ENCODE measurements at regions not wholly inside any gene's neighbourhood (a gene's known extent, or its start where the extent isn't known, plus 50 kb on each side); places are given as distances from the start of the nearest gene placed in this dataset.

DNA sequence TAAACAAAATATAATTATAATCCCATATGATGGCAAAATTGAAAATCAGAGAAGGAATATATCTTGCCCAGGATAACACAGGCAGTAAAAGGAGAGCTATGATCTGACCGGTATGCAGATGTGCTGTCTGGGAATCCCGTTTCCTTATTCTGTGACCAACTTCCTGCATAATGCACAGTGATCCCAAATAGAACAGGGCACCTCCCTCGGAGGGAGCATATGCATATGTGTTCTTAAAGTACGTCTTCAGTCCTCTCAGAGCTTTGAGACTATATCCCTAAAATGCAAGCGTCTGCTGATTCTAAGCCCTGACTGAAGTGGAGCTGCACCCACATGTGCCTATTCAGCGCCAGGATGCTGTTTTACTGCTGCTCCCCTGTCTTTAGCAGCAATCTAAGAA, 366.1 kb upstream of the PTBP2 start:
- ATAC-seq (replicated peaks) (no peak), DNase-seq (no peak)
- no peak overlapping the region for H3K27ac Mint-ChIP-seq
- peaks cover 0 to 3% of the 10 kb centered on the region in 2 donors for H3K9me3 Mint-ChIP-seq
- no peak overlapping the region for H3K4me3 Mint-ChIP-seq
- no peaks in the 10 kb centered on the region for H3K27me3 Mint-ChIP-seq
- H3K36me3 Mint-ChIP-seq = no peaks in the 10 kb centered on the region
- H3K4me1 Mint-ChIP-seq = no peaks in the 10 kb centered on the region

DNA sequence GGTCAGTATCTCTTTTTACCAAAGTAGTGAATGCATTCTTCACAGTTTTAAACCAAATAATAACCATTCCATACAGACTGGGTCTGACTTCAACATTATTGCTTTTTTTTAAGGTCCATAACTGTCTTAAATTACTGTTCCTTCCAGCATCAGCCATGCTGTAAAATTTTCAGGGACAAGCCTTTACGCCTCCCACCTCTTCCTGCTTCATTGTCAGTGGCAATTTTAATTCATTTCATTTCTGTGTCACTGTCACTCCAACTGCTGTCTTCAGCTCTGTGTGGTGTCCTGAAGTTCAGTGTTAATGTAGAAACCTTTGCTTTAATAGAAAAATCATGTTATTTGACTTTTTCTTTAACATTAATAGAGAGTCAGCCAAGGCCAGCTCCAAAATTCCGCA, 365.6 kb upstream of the PTBP2 start:
- Mint-ChIP-seq H3K4me3 (no peak overlapping the region), H3K9me3 (peaks cover 0 to 6% of the 10 kb centered on the region in 2 donors), H3K27ac (no peak overlapping the region), H3K27me3 (no peaks in the 10 kb centered on the region), H3K4me1 (no peaks in the 10 kb centered on the region), H3K36me3 (no peaks in the 10 kb centered on the region)
- no peak for ATAC-seq (replicated peaks)
- DNase-seq = no peak

DNA sequence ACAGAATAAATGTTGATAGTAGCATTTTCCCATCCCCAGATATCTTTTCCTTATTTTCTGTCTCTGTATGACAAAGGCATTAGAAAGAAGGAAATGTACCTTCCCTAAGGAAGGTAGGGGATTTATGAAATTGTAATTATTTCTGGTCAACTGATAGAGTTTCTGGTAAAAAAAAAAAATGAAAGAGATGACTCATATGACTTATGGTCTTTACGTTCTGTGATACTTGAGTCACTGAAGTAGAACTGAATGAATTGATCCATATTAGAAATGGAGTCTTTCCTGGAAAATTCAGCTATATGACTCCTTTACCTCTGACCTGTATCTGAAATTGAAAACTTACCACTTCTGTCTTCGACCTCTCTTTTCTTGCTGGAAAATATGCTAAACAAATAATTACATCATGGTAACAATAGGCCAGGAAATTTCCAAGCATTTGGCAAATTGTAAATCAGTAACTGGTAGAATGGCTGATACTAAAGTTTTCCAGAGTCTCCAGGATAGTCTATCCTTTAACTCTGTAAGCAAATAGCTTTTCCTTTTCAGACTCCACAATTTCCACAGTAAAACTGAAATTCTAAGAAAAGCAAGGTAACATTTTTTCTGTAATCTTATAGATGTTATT, 364.3 kb upstream of the PTBP2 start:
- H3K4me1 Mint-ChIP-seq = peaks cover 0 to 2% of the 10 kb centered on the region in 2 donors
- H3K27ac Mint-ChIP-seq = no peak overlapping the region
- DNase-seq (no peak), ATAC-seq (replicated peaks) (no peak)
- no peaks in the 10 kb centered on the region for H3K36me3 Mint-ChIP-seq
- peaks cover 3 to 6% of the 10 kb centered on the region in 2 donors for H3K9me3 Mint-ChIP-seq
- H3K27me3 Mint-ChIP-seq = no peaks in the 10 kb centered on the region
- H3K4me3 Mint-ChIP-seq = no peak overlapping the region

DNA sequence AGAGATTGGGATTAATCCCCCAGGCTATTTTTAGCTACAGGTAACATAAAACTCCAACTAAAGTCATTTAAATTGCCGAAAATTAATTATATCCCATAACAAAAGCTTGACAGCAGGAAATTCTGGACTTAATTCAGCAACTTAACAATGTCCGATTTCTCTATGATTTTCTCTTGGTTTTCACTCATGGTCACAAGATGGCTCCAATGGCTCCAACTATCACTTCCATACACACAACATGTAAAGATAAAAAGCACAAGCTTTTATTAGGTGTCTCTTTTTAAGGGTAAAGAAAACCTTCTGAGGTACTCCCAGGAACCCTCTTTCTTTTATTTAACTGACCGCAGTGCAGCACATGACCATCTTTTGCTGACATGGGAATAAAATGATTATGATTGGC, 363.5 kb upstream of the PTBP2 start:
- H3K4me3 Mint-ChIP-seq = no peak overlapping the region
- ATAC-seq (replicated peaks) (no peak), DNase-seq (no peak)
- no peaks in the 10 kb centered on the region for H3K36me3 Mint-ChIP-seq
- no peak overlapping the region for H3K27ac Mint-ChIP-seq
- peaks cover 5 to 6% of the 10 kb centered on the region in 2 donors for H3K9me3 Mint-ChIP-seq
- peaks cover 0 to 7% of the 10 kb centered on the region in 2 donors for H3K4me1 Mint-ChIP-seq
- no peaks in the 10 kb centered on the region for H3K27me3 Mint-ChIP-seq

DNA sequence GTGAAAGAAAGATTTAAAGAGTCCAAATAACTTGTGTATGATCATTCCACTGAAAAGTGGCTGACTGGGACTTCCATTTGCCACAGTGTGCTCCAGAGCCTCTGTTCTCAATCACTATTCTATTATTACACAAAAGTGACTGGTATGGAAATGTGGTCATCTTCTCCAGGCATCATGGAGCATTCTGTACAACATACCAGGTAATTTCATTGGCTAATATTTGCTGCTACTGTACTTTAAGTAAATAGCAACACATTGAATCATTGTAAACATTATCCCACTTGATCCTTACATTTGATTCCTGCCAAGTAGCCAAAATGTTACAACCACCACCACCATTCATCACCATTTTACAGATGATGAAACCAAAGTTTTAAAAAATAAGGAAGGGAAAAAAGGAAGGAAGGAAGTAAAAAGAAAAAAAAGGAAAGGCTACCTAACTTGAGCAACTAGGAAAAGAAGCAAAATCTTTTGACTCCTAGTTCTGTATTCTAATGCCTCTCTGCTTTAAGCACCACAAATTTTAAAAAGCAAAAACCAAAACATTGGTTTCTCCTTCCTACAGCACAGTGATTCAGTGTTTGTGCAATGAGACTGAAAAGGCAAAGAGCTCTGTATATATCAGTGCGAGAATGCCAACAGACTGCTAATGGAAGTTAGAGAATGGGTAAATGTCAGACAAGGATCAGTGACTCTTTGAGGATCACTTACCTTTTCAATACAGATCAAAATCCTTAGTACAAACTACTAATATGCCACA, 361.4 kb upstream of the PTBP2 start:
- Mint-ChIP-seq H3K27ac (no peak overlapping the region), H3K27me3 (no peaks in the 10 kb centered on the region), H3K36me3 (no peaks in the 10 kb centered on the region), H3K4me1 (peaks cover 0 to 7% of the 10 kb centered on the region in 2 donors), H3K9me3 (peaks cover 3 to 5% of the 10 kb centered on the region in 2 donors), H3K4me3 (no peak overlapping the region)
- DNase-seq (no peak), ATAC-seq (replicated peaks) (no peak)

DNA sequence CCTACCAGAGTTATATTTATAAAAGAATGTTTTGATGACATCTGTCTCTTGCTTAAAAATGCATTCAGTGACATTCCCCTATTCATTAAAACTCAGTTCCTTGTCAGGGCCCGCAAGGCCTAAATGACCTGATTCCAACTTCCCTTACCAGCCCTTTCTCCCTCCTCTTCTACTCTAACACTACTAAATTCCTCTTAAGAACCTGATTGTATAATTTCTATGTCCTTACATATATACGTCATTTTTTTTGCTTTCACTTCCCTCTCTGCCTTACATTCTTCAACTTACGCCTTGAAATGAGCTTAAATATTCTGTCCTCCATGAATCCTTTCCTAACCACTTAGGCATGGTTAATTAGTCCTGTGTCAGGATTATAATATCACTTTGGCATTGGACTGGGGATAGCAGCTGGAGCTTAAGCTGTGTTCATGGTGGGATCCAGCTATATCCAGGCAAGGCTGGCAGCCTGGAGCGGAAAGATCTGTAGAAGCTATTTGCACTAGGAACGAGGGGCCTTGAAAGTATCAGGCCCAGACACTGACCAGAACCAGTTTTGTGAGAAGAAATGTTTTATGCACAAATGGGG, 360.2 kb upstream of the PTBP2 start:
- Mint-ChIP-seq H3K36me3 (no peaks in the 10 kb centered on the region), H3K27me3 (no peaks in the 10 kb centered on the region), H3K27ac (no peak overlapping the region), H3K9me3 (peaks cover 3 to 5% of the 10 kb centered on the region in 2 donors), H3K4me3 (no peak overlapping the region), H3K4me1 (peaks cover 0 to 7% of the 10 kb centered on the region in 2 donors)
- ATAC-seq (replicated peaks) (no peak), DNase-seq (no peak)

DNA sequence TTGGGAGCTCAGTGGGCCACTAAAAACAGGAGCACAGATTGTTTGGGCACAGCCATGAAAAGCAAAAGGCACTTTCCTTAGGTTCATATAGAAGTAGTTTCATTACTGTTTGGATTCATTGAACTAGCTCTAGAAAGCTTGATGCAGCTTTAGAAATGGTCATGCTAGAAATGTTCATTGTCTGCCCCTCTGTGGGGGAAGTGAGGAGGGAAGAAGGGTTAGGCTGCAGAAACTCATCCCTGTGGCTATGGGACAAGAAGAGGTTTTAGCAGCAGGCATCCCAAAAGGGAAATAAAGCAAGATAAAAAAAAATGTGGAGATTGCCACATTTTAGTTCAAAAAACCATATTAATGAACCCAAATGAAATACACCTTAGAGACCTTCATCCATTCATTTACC, 359.6 kb upstream of the PTBP2 start:
- H3K9me3 Mint-ChIP-seq = peaks cover 3 to 5% of the 10 kb centered on the region in 2 donors
- no peak overlapping the region for H3K27ac Mint-ChIP-seq
- H3K27me3 Mint-ChIP-seq = no peaks in the 10 kb centered on the region
- H3K4me1 Mint-ChIP-seq = peaks cover 0 to 7% of the 10 kb centered on the region in 2 donors
- ATAC-seq (replicated peaks) = no peak
- DNase-seq = no peak
- no peak overlapping the region for H3K4me3 Mint-ChIP-seq
- no peaks in the 10 kb centered on the region for H3K36me3 Mint-ChIP-seq

DNA sequence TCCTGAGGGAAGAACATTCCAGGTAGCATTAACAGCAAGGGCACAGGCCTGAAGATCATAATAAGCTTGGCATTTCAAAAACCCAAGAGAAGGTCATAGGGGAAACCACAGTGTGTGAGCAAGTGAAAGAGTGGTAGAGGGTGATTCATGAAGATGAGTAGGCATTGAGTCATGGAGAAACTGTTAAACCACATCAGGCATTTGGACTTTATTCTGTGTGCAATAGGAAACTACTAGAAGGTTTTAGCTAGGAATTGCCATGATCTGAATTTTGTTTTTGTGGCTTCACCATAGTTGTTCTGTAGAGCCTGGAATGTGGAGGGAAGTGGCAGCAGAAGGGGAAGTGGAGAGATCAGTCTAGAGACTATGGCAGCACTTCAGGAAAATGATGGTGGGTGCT, 359.0 kb upstream of the PTBP2 start:
- H3K27me3 Mint-ChIP-seq = no peaks in the 10 kb centered on the region
- ATAC-seq (replicated peaks) = peak; percentile 80 to 88

DNA sequence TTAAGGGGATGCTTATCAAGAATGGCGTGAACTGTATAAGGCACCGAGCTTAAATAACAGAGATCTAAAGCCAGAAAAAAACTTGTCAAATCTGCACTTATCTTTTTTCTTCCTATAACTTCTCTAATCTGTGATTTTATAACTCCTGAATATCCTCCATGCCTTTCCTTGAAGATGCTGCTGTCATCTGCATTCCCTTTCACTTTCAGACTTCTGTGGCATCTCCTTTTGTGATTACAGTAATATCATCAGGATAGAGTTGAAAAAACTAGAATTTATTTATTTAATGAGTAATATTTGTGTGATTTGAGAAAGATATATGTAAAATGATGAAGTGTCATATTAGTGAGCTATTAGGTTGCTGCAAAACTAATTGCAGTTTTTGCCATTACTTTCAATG, 357.8 kb upstream of the PTBP2 start:
- Mint-ChIP-seq H3K36me3 (no peaks in the 10 kb centered on the region), H3K27me3 (no peaks in the 10 kb centered on the region), H3K4me3 (no peak overlapping the region), H3K9me3 (peaks cover 3 to 5% of the 10 kb centered on the region in 2 donors), H3K27ac (no peak overlapping the region), H3K4me1 (peaks cover 0 to 7% of the 10 kb centered on the region in 2 donors)
- DNase-seq (no peak), ATAC-seq (replicated peaks) (no peak)

More for the DNA sequence above, 359.0 kb upstream of the PTBP2 start:
- Mint-ChIP-seq H3K9me3 (peaks cover 3 to 5% of the 10 kb centered on the region in 2 donors), H3K4me3 (no peak overlapping the region), H3K36me3 (no peaks in the 10 kb centered on the region), H3K27ac (no peak overlapping the region), H3K4me1 (peaks cover 0 to 7% of the 10 kb centered on the region in 2 donors)
- DNase-seq = no peak

DNA sequence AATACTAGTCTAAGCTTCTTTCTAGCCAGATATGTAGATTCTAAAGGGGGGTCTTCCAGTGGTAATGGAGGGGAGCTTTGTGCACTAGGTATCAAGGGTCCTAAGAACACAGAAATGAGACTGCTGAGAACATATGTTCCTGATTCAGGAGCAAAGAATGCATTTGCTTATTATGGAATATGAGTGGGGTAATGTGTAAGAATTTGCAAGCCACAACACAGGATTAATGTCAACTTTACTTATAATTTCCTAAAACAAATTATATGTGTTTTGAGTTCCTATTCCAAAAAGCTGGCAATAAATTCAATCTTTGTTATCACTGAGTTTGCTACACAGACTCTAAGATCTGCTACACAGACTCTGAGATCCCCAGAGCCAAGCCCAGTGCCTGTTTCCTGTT, 357.0 kb upstream of the PTBP2 start:
- no peak for ATAC-seq (replicated peaks)
- H3K27ac Mint-ChIP-seq = no peak overlapping the region
- DNase-seq = no peak
- peaks cover 0 to 7% of the 10 kb centered on the region in 2 donors for H3K4me1 Mint-ChIP-seq
- no peaks in the 10 kb centered on the region for H3K27me3 Mint-ChIP-seq
- H3K9me3 Mint-ChIP-seq = peaks cover 3 to 5% of the 10 kb centered on the region in 2 donors
- no peak overlapping the region for H3K4me3 Mint-ChIP-seq
- no peaks in the 10 kb centered on the region for H3K36me3 Mint-ChIP-seq

DNA sequence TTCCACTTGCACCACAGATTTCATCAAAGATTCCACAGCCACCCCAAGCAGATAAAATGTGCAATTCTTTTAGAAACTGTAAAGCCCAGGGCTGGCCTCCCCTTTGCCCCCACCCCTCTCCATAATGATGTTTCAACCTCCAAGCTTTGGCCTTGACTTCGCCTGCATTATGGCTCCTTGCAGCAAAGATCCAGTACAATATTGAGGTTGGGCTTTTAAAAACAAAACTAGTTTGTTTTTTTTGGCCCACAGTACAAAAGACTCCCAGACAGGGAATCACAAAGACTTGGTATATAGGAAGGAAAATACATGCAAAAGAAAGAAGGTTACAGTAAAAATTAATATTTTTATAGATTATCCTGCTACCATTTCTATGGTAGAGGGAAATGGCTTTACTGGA, 356.5 kb upstream of the PTBP2 start:
- Mint-ChIP-seq H3K27me3 (no peaks in the 10 kb centered on the region), H3K36me3 (no peaks in the 10 kb centered on the region), H3K4me1 (peaks cover 0 to 7% of the 10 kb centered on the region in 2 donors), H3K9me3 (peaks cover 3 to 5% of the 10 kb centered on the region in 2 donors), H3K27ac (no peak overlapping the region), H3K4me3 (no peak overlapping the region)
- ATAC-seq (replicated peaks) (no peak), DNase-seq (no peak)

DNA sequence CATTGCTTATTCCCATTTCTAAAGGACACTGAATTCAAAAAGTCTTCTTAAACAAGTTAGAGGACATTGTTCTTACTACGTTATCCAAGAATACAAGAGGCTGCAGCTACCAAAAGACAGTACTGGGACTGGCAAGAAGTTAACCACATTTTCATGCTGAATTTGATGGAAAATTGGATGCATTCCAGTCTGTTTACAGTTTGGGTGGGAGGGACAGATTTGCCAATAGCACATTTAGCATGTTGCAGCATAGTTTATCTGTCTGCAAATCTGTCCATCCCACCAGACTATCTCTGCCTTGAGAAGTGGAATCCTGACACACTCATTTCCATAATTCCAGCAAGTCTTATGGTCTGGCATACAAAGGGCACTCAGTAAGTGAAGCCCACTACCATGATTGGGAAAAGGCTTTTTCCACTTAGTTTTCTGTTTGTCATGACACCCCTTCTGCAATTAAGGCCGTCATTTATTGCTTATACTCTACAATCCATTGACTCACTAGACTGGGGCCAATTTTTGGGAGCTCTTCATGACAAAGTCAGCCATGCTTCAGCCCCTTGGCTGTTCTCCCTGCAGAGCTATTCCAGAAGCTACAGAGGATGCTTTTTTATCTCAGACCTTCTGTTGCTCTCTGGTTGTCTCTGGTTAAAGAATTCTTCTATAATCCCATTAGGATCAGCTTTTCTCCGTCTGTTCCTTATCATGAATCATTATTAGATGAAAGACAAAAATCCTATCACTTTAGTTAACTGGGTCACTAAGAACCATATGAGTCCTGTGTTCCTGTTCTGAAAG, 355.8 kb upstream of the PTBP2 start:
- Mint-ChIP-seq H3K27me3 (no peaks in the 10 kb centered on the region), H3K4me1 (peaks cover 0 to 7% of the 10 kb centered on the region in 2 donors), H3K36me3 (no peaks in the 10 kb centered on the region), H3K9me3 (peaks cover 2 to 5% of the 10 kb centered on the region in 2 donors), H3K27ac (no peak overlapping the region), H3K4me3 (no peak overlapping the region)
- DNase-seq = no peak
- no peak for ATAC-seq (replicated peaks)

DNA sequence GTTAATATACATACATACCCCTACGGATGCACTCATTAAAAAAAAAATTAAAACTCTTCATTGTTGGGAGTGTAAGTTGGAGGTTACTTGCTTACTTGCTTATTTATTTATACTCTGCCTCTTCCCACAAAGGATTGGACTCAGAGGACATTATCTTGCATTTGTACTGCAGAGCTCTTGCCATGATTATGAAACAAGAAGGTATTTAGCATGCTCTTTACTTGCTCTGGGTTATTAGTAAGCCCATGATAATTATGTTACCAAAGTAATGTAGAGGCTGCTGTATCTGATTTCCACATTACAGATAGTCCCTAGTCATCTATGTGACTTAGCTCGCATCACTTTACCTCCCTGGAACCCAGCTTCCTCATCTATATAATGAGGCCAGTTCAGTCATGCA, 355.1 kb upstream of the PTBP2 start:
- no peak overlapping the region for H3K4me3 Mint-ChIP-seq
- ATAC-seq (replicated peaks) (no peak), DNase-seq (no peak)
- H3K9me3 Mint-ChIP-seq = peaks cover 0 to 4% of the 10 kb centered on the region in 2 donors
- peaks cover 0 to 7% of the 10 kb centered on the region in 2 donors for H3K4me1 Mint-ChIP-seq
- no peaks in the 10 kb centered on the region for H3K36me3 Mint-ChIP-seq
- no peak overlapping the region for H3K27ac Mint-ChIP-seq
- no peaks in the 10 kb centered on the region for H3K27me3 Mint-ChIP-seq

DNA sequence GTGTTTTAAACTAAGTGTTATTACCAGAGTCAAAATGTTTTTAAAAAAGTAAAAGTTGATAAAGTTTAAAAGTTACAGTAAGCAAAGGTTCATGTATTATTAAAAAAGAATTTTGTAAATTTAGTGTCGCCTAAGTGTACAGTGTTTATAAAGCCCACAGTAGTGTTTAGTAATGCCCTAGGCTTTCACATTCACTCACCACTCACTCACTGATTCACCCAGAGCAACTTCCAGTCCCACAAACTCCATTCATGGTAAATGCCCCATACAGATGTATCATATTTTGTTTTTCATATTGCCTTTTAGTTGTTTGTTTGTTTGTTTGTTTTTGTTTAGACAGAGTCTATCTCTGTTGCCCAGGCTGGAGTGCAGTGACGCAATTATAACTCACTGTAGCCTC, 353.8 kb upstream of the PTBP2 start:
- Mint-ChIP-seq H3K27me3 (no peaks in the 10 kb centered on the region), H3K36me3 (no peaks in the 10 kb centered on the region), H3K9me3 (no peaks in the 10 kb centered on the region), H3K27ac (no peak overlapping the region), H3K4me1 (peaks cover 0 to under 1% of the 10 kb centered on the region in 2 donors), H3K4me3 (no peak overlapping the region)
- no peak for DNase-seq
- ATAC-seq (replicated peaks) = no peak

Measured in stimulated activated naive B cell treated with anti-CD40 and anti-IgM and Interleukin-4, amounts not matched to agents 10 μg/mL and 1 μg/mL and 100 μg/mL, for 72 hours (primary cell).